HG03039 (cell line): ENCODE measurements at regions not wholly inside any gene's neighbourhood (a gene's known extent, or its start where the extent isn't known, plus 50 kb on each side); places are given as distances from the start of the nearest gene placed in this dataset.
"Not testable (repeated sequence)": the region's sequence is repeated elsewhere in the genome, so short reads cannot be mapped to it uniquely, and the experiment has no call there.

Experiments used
- ATAC-seq: cut with Tn5 transposase; IDR thresholded peaks from one replicate; pipeline ENCODE4 v1.9.1; 2021; ENCODE audit warnings: mild to moderate bottlenecking, moderate library complexity; ENCODE audit not compliant: unreplicated experiment

GRCh38 chr14:22225516-22226140 lies 363.4 kb downstream of the DAD1 start:
- no peak for ATAC-seq

- ATAC-seq = no peak
These were observed 367.5 kb downstream of the DAD1 start for GRCh38 chr14:22221508-22221907.

GRCh38 chr14:22220427-22220826 lies 368.6 kb downstream of the DAD1 start:
- no peak for ATAC-seq

GRCh38 chr14:22218728-22219127 lies 370.3 kb downstream of the DAD1 start:
- ATAC-seq = no peak

- ATAC-seq = no peak
These were observed 375.9 kb downstream of the DAD1 start for GRCh38 chr14:22213120-22213519.

- ATAC-seq = no peak
These were observed 378.1 kb downstream of the DAD1 start for GRCh38 chr14:22210906-22211305.

- ATAC-seq = no peak
These were observed 379.0 kb downstream of the DAD1 start for GRCh38 chr14:22210026-22210425.

- ATAC-seq = no peak
These were observed 386.0 kb downstream of the DAD1 start for GRCh38 chr14:22203036-22203435.

GRCh38 chr14:22202313-22202712 lies 386.7 kb downstream of the DAD1 start:
- ATAC-seq = no peak

- peak; percentile 53 for ATAC-seq
These were observed 387.9 kb downstream of the DAD1 start for GRCh38 chr14:22200977-22201605.

- not testable (repeated sequence) for ATAC-seq
These were observed 388.9 kb downstream of the DAD1 start for GRCh38 chr14:22200131-22200530.

- no peak for ATAC-seq
These were observed 394.4 kb downstream of the DAD1 start for GRCh38 chr14:22194664-22195063.

- no peak for ATAC-seq
These were observed 398.4 kb downstream of the DAD1 start for GRCh38 chr14:22190411-22191191.

GRCh38 chr14:22189881-22190280 lies 399.1 kb downstream of the DAD1 start:
- ATAC-seq = no peak

GRCh38 chr14:22188318-22188717 lies 400.7 kb downstream of the DAD1 start:
- no peak for ATAC-seq

- ATAC-seq = no peak
These were observed 403.2 kb downstream of the DAD1 start for GRCh38 chr14:22185789-22186188.

GRCh38 chr14:22185191-22185590 lies 403.8 kb downstream of the DAD1 start:
- ATAC-seq = no peak

GRCh38 chr14:22184830-22185168 lies 404.2 kb downstream of the DAD1 start:
- no peak for ATAC-seq

GRCh38 chr14:22184157-22184829 lies 404.7 kb downstream of the DAD1 start:
- ATAC-seq = no peak

GRCh38 chr14:22180045-22180444 lies 409.0 kb downstream of the DAD1 start:
- ATAC-seq = no peak

GRCh38 chr14:22179190-22179589 lies 409.8 kb downstream of the DAD1 start:
- no peak for ATAC-seq
